IPS DF 6.9 (cell line): ENCODE measurements at regions not wholly inside any gene's neighbourhood (a gene's known extent, or its start where the extent isn't known, plus 50 kb on each side); places are given as distances from the start of the nearest gene placed in this dataset.
A peak's percentile ranks its signal among the peaks of the same experiment; 100 is the strongest.
"Not testable (repeated sequence)": the region's sequence is repeated elsewhere in the genome, so short reads cannot be mapped to it uniquely, and the experiment has no call there.

Experiments used
- DNase-seq: peaks from one replicate; pipeline ENCODE4 v3.0.0-alpha.2; 2013; ENCODE audit warnings: low read depth, low spot score
- H3K27ac ChIP-seq: one replicate; pipeline ENCODE4 v1.5.1; 2013; ENCODE audit warnings: low read length, control low read depth
- H3K27me3 ChIP-seq: 2 replicates; pipeline ENCODE4 v1.6.1; 2013; ENCODE audit warnings: mild to moderate bottlenecking, low read length; ENCODE audit not compliant: control insufficient read depth, insufficient read depth
- H3K36me3 ChIP-seq: 2 replicates; pipeline ENCODE4 v1.6.1; 2013; ENCODE audit warnings: low read length; ENCODE audit not compliant: control insufficient read depth, insufficient read depth
- H3K4me1 ChIP-seq: 2 replicates; pipeline ENCODE4 v1.6.1; 2013; ENCODE audit warnings: low read length; ENCODE audit not compliant: control insufficient read depth, insufficient read depth
- H3K4me3 ChIP-seq: 2 replicates; pipeline ENCODE4 v1.5.1; 2013; ENCODE audit warnings: mild to moderate bottlenecking, low read length
- H3K9me3 ChIP-seq: 2 replicates; pipeline ENCODE4 v1.6.1; 2013; ENCODE audit warnings: low read length, inconsistent platforms; ENCODE audit not compliant: control insufficient read depth, insufficient read depth
- WGBS: extraction: QIAGEN DNeasy Blood & Tissue Kit; methylation state at CpG from one replicate; pipeline ENCODE4 v1.1.7; 2013; ENCODE audit warnings: mixed read lengths, missing lambda C conversion rate; ENCODE audit not compliant: insufficient read length, insufficient coverage; 5-methylcytosine and 5-hydroxymethylcytosine counted together

- no CpG with 5 or more reads among the region's 12 CpGs for WGBS
- H3K4me1 ChIP-seq, result not testable (repeated sequence)
Observed at GRCh38 chr5:17755406-17755805, 121.1 kb downstream of the TAF11L14 start.

GRCh38 chr5:17761326-17761725 is 127.1 kb downstream of the TAF11L14 start:
- DNase-seq, result no peak
- no peaks in the 10 kb centered on the region for H3K4me1 ChIP-seq
- whole genome bisulfite sequencing, result no CpG with 5 or more reads among the region's 4 CpGs
- H3K4me3 ChIP-seq, result no peak overlapping the region
- H3K27ac ChIP-seq, result no peak overlapping the region
- H3K9me3 ChIP-seq, result no peaks in the 10 kb centered on the region
- H3K36me3 ChIP-seq, result no peaks in the 10 kb centered on the region
- H3K27me3 ChIP-seq, result no peaks in the 10 kb centered on the region

More at GRCh38 chr5:17755406-17755805, 121.1 kb downstream of the TAF11L14 start:
- not testable (repeated sequence) for H3K27me3 ChIP-seq, DNase-seq, H3K36me3 ChIP-seq, H3K27ac ChIP-seq, H3K9me3 ChIP-seq, H3K4me3 ChIP-seq

GRCh38 chr5:17763301-17763700 is 129.0 kb downstream of the TAF11L14 start:
- H3K4me3 ChIP-seq, result no peak overlapping the region
- DNase-seq, result no peak
- H3K9me3 ChIP-seq, result no peaks in the 10 kb centered on the region
- H3K27ac ChIP-seq, result no peak overlapping the region
- WGBS, result no CpG with 5 or more reads among the region's 1 CpG
- H3K27me3 ChIP-seq, result no peaks in the 10 kb centered on the region
- no peaks in the 10 kb centered on the region for H3K36me3 ChIP-seq
- H3K4me1 ChIP-seq, result no peaks in the 10 kb centered on the region

- Histone ChIP-seq H3K27me3 (no peaks in the 10 kb centered on the region), H3K27ac (no peak overlapping the region), H3K9me3 (no peaks in the 10 kb centered on the region), H3K4me3 (no peak overlapping the region), H3K36me3 (no peaks in the 10 kb centered on the region), H3K4me1 (no peaks in the 10 kb centered on the region)
- WGBS, result no CpG with 5 or more reads among the region's 2 CpGs
- DNase-seq, result no peak
Observed at GRCh38 chr5:17766031-17766430, 131.8 kb downstream of the TAF11L14 start.

GRCh38 chr5:17769277-17769676 is 135.0 kb downstream of the TAF11L14 start:
- Histone ChIP-seq H3K4me3 (no peak overlapping the region), H3K27me3 (no peaks in the 10 kb centered on the region), H3K27ac (no peak overlapping the region), H3K4me1 (no peaks in the 10 kb centered on the region), H3K9me3 (no peaks in the 10 kb centered on the region), H3K36me3 (no peaks in the 10 kb centered on the region)
- DNase-seq, result no peak
- WGBS, result no CpG with 5 or more reads among the region's 3 CpGs

- Histone ChIP-seq H3K36me3 (no peaks in the 10 kb centered on the region), H3K9me3 (no peaks in the 10 kb centered on the region), H3K4me1 (no peaks in the 10 kb centered on the region), H3K27me3 (no peaks in the 10 kb centered on the region), H3K4me3 (no peak overlapping the region), H3K27ac (no peak overlapping the region)
- no peak for DNase-seq
- no CpG with 5 or more reads among the region's 6 CpGs for WGBS
Observed at GRCh38 chr5:17772232-17772631, 138.0 kb downstream of the TAF11L14 start.

GRCh38 chr5:17785774-17786173 is 151.5 kb downstream of the TAF11L14 start:
- H3K9me3 ChIP-seq, result no peaks in the 10 kb centered on the region
- H3K4me1 ChIP-seq, result no peaks in the 10 kb centered on the region
- no peaks in the 10 kb centered on the region for H3K27me3 ChIP-seq
- no peak overlapping the region for H3K4me3 ChIP-seq
- no CpG with 5 or more reads among the region's 1 CpG for WGBS
- peak; percentile 25 for DNase-seq
- no peaks in the 10 kb centered on the region for H3K36me3 ChIP-seq
- no peak overlapping the region for H3K27ac ChIP-seq

- no peak for DNase-seq
- H3K36me3 ChIP-seq, result no peaks in the 10 kb centered on the region
Observed at GRCh38 chr5:17788351-17788750, 154.1 kb downstream of the TAF11L14 start.

GRCh38 chr5:17794201-17794600 is 159.9 kb downstream of the TAF11L14 start:
- no peak overlapping the region for H3K27ac ChIP-seq
- no peaks in the 10 kb centered on the region for H3K4me1 ChIP-seq
- H3K4me3 ChIP-seq, result no peak overlapping the region
- WGBS, result no CpG with 5 or more reads among the region's 3 CpGs
- H3K9me3 ChIP-seq, result no peaks in the 10 kb centered on the region
- no peaks in the 10 kb centered on the region for H3K36me3 ChIP-seq
- H3K27me3 ChIP-seq, result no peaks in the 10 kb centered on the region
- no peak for DNase-seq

More at GRCh38 chr5:17788351-17788750, 154.1 kb downstream of the TAF11L14 start:
- Histone ChIP-seq H3K27me3 (no peaks in the 10 kb centered on the region), H3K4me1 (no peaks in the 10 kb centered on the region), H3K9me3 (no peaks in the 10 kb centered on the region), H3K4me3 (no peak overlapping the region), H3K27ac (no peak overlapping the region)

- no CpG with 5 or more reads among the region's 2 CpGs for WGBS
- Histone ChIP-seq H3K9me3 (no peaks in the 10 kb centered on the region), H3K4me1 (no peaks in the 10 kb centered on the region), H3K4me3 (no peak overlapping the region), H3K27ac (no peak overlapping the region), H3K27me3 (no peaks in the 10 kb centered on the region), H3K36me3 (no peaks in the 10 kb centered on the region)
- DNase-seq, result no peak
Observed at GRCh38 chr5:17794815-17795214, 160.6 kb downstream of the TAF11L14 start.

- Histone ChIP-seq H3K27ac (no peak overlapping the region), H3K36me3 (no peaks in the 10 kb centered on the region), H3K27me3 (no peaks in the 10 kb centered on the region), H3K4me1 (no peaks in the 10 kb centered on the region), H3K9me3 (no peaks in the 10 kb centered on the region), H3K4me3 (no peak overlapping the region)
- no CpG with 5 or more reads among the region's 5 CpGs for WGBS
- no peak for DNase-seq
Observed at GRCh38 chr5:17796142-17796541, 161.9 kb downstream of the TAF11L14 start.
